ENCODE measurements at regions not wholly inside any gene's neighbourhood (a gene's known extent, or its start where the extent isn't known, plus 50 kb on each side); places are given as distances from the start of the nearest gene placed in this dataset.
"Not testable (repeated sequence)": the region's sequence is repeated elsewhere in the genome, so short reads cannot be mapped to it uniquely, and the experiment has no call there.

- Histone ChIP-seq H3K36me3 (ENCODE audit: control insufficient read depth, insufficient read depth, low read length) (no peaks in the 10 kb centered on the region), H3K4me1 (ENCODE audit: control insufficient read depth, insufficient read depth, low read length) (no peaks in the 10 kb centered on the region), H3K9me3 (ENCODE audit: control insufficient read depth, insufficient read depth, low read length) (peaks cover 2% of the 10 kb centered on the region), H3K27ac (ENCODE audit: low read depth, low read length) (no peak overlapping the region), H3K4me3 (ENCODE audit: low read depth, low read length) (no peak overlapping the region), H3K27me3 (ENCODE audit: control insufficient read depth, insufficient read depth, low read length) (no peaks in the 10 kb centered on the region)
- WGBS (ENCODE audit: insufficient coverage), result 91% methylated on average over 11 of the region's 11 CpGs
- DNase-seq (ENCODE audit: low read depth in 4 of 6, low spot score in 6 of 6), result no peak
These were observed 80.8 kb downstream of the SHANK2 start for GRCh38 chr11:71171576-71171975.

- no peaks in the 10 kb centered on the region for H3K27me3 ChIP-seq (ENCODE audit: control insufficient read depth, insufficient read depth, low read length)
- H3K27ac ChIP-seq (ENCODE audit: low read depth, low read length), result no peak overlapping the region
- no peaks in the 10 kb centered on the region for H3K36me3 ChIP-seq (ENCODE audit: control insufficient read depth, insufficient read depth, low read length)
- no peak overlapping the region for H3K4me3 ChIP-seq (ENCODE audit: low read depth, low read length)
- DNase-seq (ENCODE audit: low read depth in 4 of 6, low spot score in 6 of 6), result no peak
- WGBS (ENCODE audit: insufficient coverage), result 87% methylated on average over 31 of the region's 31 CpGs
- H3K4me1 ChIP-seq (ENCODE audit: control insufficient read depth, insufficient read depth, low read length), result no peaks in the 10 kb centered on the region
- no peaks in the 10 kb centered on the region for H3K9me3 ChIP-seq (ENCODE audit: control insufficient read depth, insufficient read depth, low read length)
These were observed 81.6 kb downstream of the SHANK2 start for GRCh38 chr11:71170624-71171423.

GRCh38 chr11:71169313-71169712, 83.1 kb downstream of the SHANK2 start:
- no peak for DNase-seq (ENCODE audit: low read depth in 4 of 6, low spot score in 6 of 6)
- H3K27ac ChIP-seq (ENCODE audit: low read depth, low read length), result no peak overlapping the region
- no peak overlapping the region for H3K4me3 ChIP-seq (ENCODE audit: low read depth, low read length)
- WGBS (ENCODE audit: insufficient coverage), result no CpG with 5 or more reads among the region's 8 CpGs
- no peaks in the 10 kb centered on the region for H3K4me1 ChIP-seq (ENCODE audit: control insufficient read depth, insufficient read depth, low read length)
- no peaks in the 10 kb centered on the region for H3K36me3 ChIP-seq (ENCODE audit: control insufficient read depth, insufficient read depth, low read length)
- H3K27me3 ChIP-seq (ENCODE audit: control insufficient read depth, insufficient read depth, low read length), result no peaks in the 10 kb centered on the region
- no peaks in the 10 kb centered on the region for H3K9me3 ChIP-seq (ENCODE audit: control insufficient read depth, insufficient read depth, low read length)

GRCh38 chr11:71167814-71168213, 84.6 kb downstream of the SHANK2 start:
- H3K4me3 ChIP-seq (ENCODE audit: low read depth, low read length), result not testable (repeated sequence)

GRCh38 chr11:71165771-71166170, 86.6 kb downstream of the SHANK2 start:
- 88% methylated on average over 11 of the region's 12 CpGs for WGBS (ENCODE audit: insufficient coverage)
- no peaks in the 10 kb centered on the region for H3K4me1 ChIP-seq (ENCODE audit: control insufficient read depth, insufficient read depth, low read length)
- H3K27me3 ChIP-seq (ENCODE audit: control insufficient read depth, insufficient read depth, low read length), result no peaks in the 10 kb centered on the region

More at GRCh38 chr11:71167814-71168213, 84.6 kb downstream of the SHANK2 start:
- not testable (repeated sequence) for H3K27ac ChIP-seq (ENCODE audit: low read depth, low read length); H3K27me3 ChIP-seq (ENCODE audit: control insufficient read depth, insufficient read depth, low read length); H3K4me1 ChIP-seq (ENCODE audit: control insufficient read depth, insufficient read depth, low read length); DNase-seq (ENCODE audit: low read depth in 4 of 6, low spot score in 6 of 6); H3K36me3 ChIP-seq (ENCODE audit: control insufficient read depth, insufficient read depth, low read length); H3K9me3 ChIP-seq (ENCODE audit: control insufficient read depth, insufficient read depth, low read length)
- 100% methylated on average over 8 of the region's 31 CpGs for WGBS (ENCODE audit: insufficient coverage)

GRCh38 chr11:71164621-71165020, 87.8 kb downstream of the SHANK2 start:
- Histone ChIP-seq H3K4me3 (ENCODE audit: low read depth, low read length) (no peak overlapping the region), H3K36me3 (ENCODE audit: control insufficient read depth, insufficient read depth, low read length) (no peaks in the 10 kb centered on the region), H3K27me3 (ENCODE audit: control insufficient read depth, insufficient read depth, low read length) (no peaks in the 10 kb centered on the region), H3K27ac (ENCODE audit: low read depth, low read length) (no peak overlapping the region), H3K4me1 (ENCODE audit: control insufficient read depth, insufficient read depth, low read length) (no peaks in the 10 kb centered on the region), H3K9me3 (ENCODE audit: control insufficient read depth, insufficient read depth, low read length) (no peaks in the 10 kb centered on the region)
- DNase-seq (ENCODE audit: low read depth in 4 of 6, low spot score in 6 of 6), result no peak
- WGBS (ENCODE audit: insufficient coverage), result 100% methylated on average over 2 of the region's 7 CpGs

More at GRCh38 chr11:71165771-71166170, 86.6 kb downstream of the SHANK2 start:
- Histone ChIP-seq H3K9me3 (ENCODE audit: control insufficient read depth, insufficient read depth, low read length) (no peaks in the 10 kb centered on the region), H3K4me3 (ENCODE audit: low read depth, low read length) (no peak overlapping the region), H3K27ac (ENCODE audit: low read depth, low read length) (no peak overlapping the region), H3K36me3 (ENCODE audit: control insufficient read depth, insufficient read depth, low read length) (no peaks in the 10 kb centered on the region)
- no peak for DNase-seq (ENCODE audit: low read depth in 4 of 6, low spot score in 6 of 6)

- no peak overlapping the region for H3K27ac ChIP-seq (ENCODE audit: low read depth, low read length)
- no peaks in the 10 kb centered on the region for H3K27me3 ChIP-seq (ENCODE audit: control insufficient read depth, insufficient read depth, low read length)
- no peaks in the 10 kb centered on the region for H3K36me3 ChIP-seq (ENCODE audit: control insufficient read depth, insufficient read depth, low read length)
- 75% methylated on average over 2 of the region's 4 CpGs for WGBS (ENCODE audit: insufficient coverage)
- no peak for DNase-seq (ENCODE audit: low read depth in 4 of 6, low spot score in 6 of 6)
- no peak overlapping the region for H3K4me3 ChIP-seq (ENCODE audit: low read depth, low read length)
- no peaks in the 10 kb centered on the region for H3K9me3 ChIP-seq (ENCODE audit: control insufficient read depth, insufficient read depth, low read length)
- H3K4me1 ChIP-seq (ENCODE audit: control insufficient read depth, insufficient read depth, low read length), result no peaks in the 10 kb centered on the region
These were observed 88.2 kb downstream of the SHANK2 start for GRCh38 chr11:71164186-71164585.

- no CpG with 5 or more reads among the region's 3 CpGs for WGBS (ENCODE audit: insufficient coverage)
- Histone ChIP-seq H3K4me3 (ENCODE audit: low read depth, low read length) (no peak overlapping the region), H3K27me3 (ENCODE audit: control insufficient read depth, insufficient read depth, low read length) (no peaks in the 10 kb centered on the region), H3K9me3 (ENCODE audit: control insufficient read depth, insufficient read depth, low read length) (no peaks in the 10 kb centered on the region), H3K36me3 (ENCODE audit: control insufficient read depth, insufficient read depth, low read length) (no peaks in the 10 kb centered on the region), H3K4me1 (ENCODE audit: control insufficient read depth, insufficient read depth, low read length) (no peaks in the 10 kb centered on the region), H3K27ac (ENCODE audit: low read depth, low read length) (no peak overlapping the region)
- DNase-seq (ENCODE audit: low read depth in 4 of 6, low spot score in 6 of 6), result no peak
These were observed 89.0 kb downstream of the SHANK2 start for GRCh38 chr11:71163371-71163770.

- DNase-seq (ENCODE audit: low read depth in 4 of 6, low spot score in 6 of 6), result no peak
- WGBS (ENCODE audit: insufficient coverage), result 84% methylated on average over 3 of the region's 4 CpGs
- H3K27ac ChIP-seq (ENCODE audit: low read depth, low read length), result no peak overlapping the region
- H3K4me3 ChIP-seq (ENCODE audit: low read depth, low read length), result no peak overlapping the region
- no peaks in the 10 kb centered on the region for H3K27me3 ChIP-seq (ENCODE audit: control insufficient read depth, insufficient read depth, low read length)
- no peaks in the 10 kb centered on the region for H3K9me3 ChIP-seq (ENCODE audit: control insufficient read depth, insufficient read depth, low read length)
- no peaks in the 10 kb centered on the region for H3K4me1 ChIP-seq (ENCODE audit: control insufficient read depth, insufficient read depth, low read length)
- no peaks in the 10 kb centered on the region for H3K36me3 ChIP-seq (ENCODE audit: control insufficient read depth, insufficient read depth, low read length)
These were observed 93.4 kb downstream of the SHANK2 start for GRCh38 chr11:71158936-71159335.

GRCh38 chr11:71157676-71158075, 94.7 kb downstream of the SHANK2 start:
- not testable (repeated sequence) for H3K9me3 ChIP-seq (ENCODE audit: control insufficient read depth, insufficient read depth, low read length); H3K27me3 ChIP-seq (ENCODE audit: control insufficient read depth, insufficient read depth, low read length); H3K4me3 ChIP-seq (ENCODE audit: low read depth, low read length); H3K4me1 ChIP-seq (ENCODE audit: control insufficient read depth, insufficient read depth, low read length); DNase-seq (ENCODE audit: low read depth in 4 of 6, low spot score in 6 of 6); H3K36me3 ChIP-seq (ENCODE audit: control insufficient read depth, insufficient read depth, low read length); H3K27ac ChIP-seq (ENCODE audit: low read depth, low read length)
- WGBS (ENCODE audit: insufficient coverage), result 97% methylated on average over 3 of the region's 5 CpGs
